HS-5 (cell line): ENCODE measurements at regions not wholly inside any gene's neighbourhood (a gene's known extent, or its start where the extent isn't known, plus 50 kb on each side); places are given as distances from the start of the nearest gene placed in this dataset.

Source experiments
- DNase-seq: peaks from one replicate; pipeline ENCODE4 v3.0.0-alpha.2; 2012; ENCODE audit warnings: low read depth

- no peak for DNase-seq
Observed at GRCh38 chr16:13291591-13292333, 390.4 kb downstream of the SHISA9 start.

- DNase-seq, result no peak
Observed at GRCh38 chr16:13296206-13296605, 394.8 kb downstream of the SHISA9 start.

- no peak for DNase-seq
Observed at GRCh38 chr16:13298666-13299065, 397.3 kb downstream of the SHISA9 start.

- DNase-seq, result no peak
Observed at GRCh38 chr16:13300066-13300840, 398.9 kb downstream of the SHISA9 start.

GRCh38 chr16:13305019-13305755, 403.8 kb downstream of the SHISA9 start:
- no peak for DNase-seq

- DNase-seq, result no peak
Observed at GRCh38 chr16:13306161-13306995, 405.0 kb downstream of the SHISA9 start.

GRCh38 chr16:13307255-13307654, 405.9 kb downstream of the SHISA9 start:
- DNase-seq, result peak; percentile 86

- DNase-seq, result no peak
Observed at GRCh38 chr16:13307851-13308250, 406.5 kb downstream of the SHISA9 start.

GRCh38 chr16:13312063-13312462, 410.7 kb downstream of the SHISA9 start:
- no peak for DNase-seq

GRCh38 chr16:13313351-13313750, 412.0 kb downstream of the SHISA9 start:
- DNase-seq, result no peak

- no peak for DNase-seq
Observed at GRCh38 chr16:13314633-13315032, 413.2 kb downstream of the SHISA9 start.

GRCh38 chr16:13315642-13316427, 414.4 kb downstream of the SHISA9 start:
- DNase-seq, result no peak

GRCh38 chr16:13322336-13322735, 420.9 kb downstream of the SHISA9 start:
- no peak for DNase-seq

- DNase-seq, result no peak
Observed at GRCh38 chr16:13324851-13325250, 423.5 kb downstream of the SHISA9 start.

- no peak for DNase-seq
Observed at GRCh38 chr16:13325396-13325795, 424.0 kb downstream of the SHISA9 start.

- DNase-seq, result no peak
Observed at GRCh38 chr16:13331918-13332317, 430.5 kb downstream of the SHISA9 start.

- DNase-seq, result no peak
Observed at GRCh38 chr16:13332713-13333255, 431.4 kb downstream of the SHISA9 start.

- no peak for DNase-seq
Observed at GRCh38 chr16:13333336-13333735, 431.9 kb downstream of the SHISA9 start.

- no peak for DNase-seq
Observed at GRCh38 chr16:13335879-13336278, 434.5 kb downstream of the SHISA9 start.

- DNase-seq, result no peak
Observed at GRCh38 chr16:13336335-13336734, 434.9 kb downstream of the SHISA9 start.
